HepG2 (cell line): ENCODE measurements at regions not wholly inside any gene's neighbourhood (a gene's known extent, or its start where the extent isn't known, plus 50 kb on each side); places are given as distances from the start of the nearest gene placed in this dataset.
A peak's percentile ranks its signal among the peaks of the same experiment; 100 is the strongest.

Experiments used
- ATAC-seq: fragments of 200-7000 bp; cut with Tn5 transposase; 3 replicates; pipeline ENCODE4 v1.9.1; 2020; ENCODE audit warnings: mild to moderate bottlenecking, moderate library complexity
- BruUV-seq: library from RNA; stranded (reverse); fragments of 400-500 nt; replicated peaks from 2 replicates; lab custom pipeline; 2021; lab: Mats Ljungman, UMichigan
- CTCF ChIA-PET: fragments of 300-600 bp; formaldehyde crosslinking; extraction: SDS; loops from one replicate; lab custom pipeline; 2021; ENCODE audit warnings: low total read pairs, inconsistent platforms, low intra/inter-chr PET ratio; lab: Yijun Ruan, JAX
- POLR2A ChIA-PET: fragments of 350-600 bp; sonication (Branson Sonifier 250); formaldehyde crosslinking; loops from one replicate; lab custom pipeline; 2020; ENCODE audit warnings: antibody characterized with exemption, inconsistent platforms; lab: Yijun Ruan, JAX
- DNase-seq: peaks from one replicate; pipeline ENCODE4 v3.0.0-alpha.2; 2015; ENCODE audit warnings: low spot score
- FAIRE-seq: peaks from 3 replicates; lab custom pipeline; 2011; peaks lifted over from hg19 to GRCh38; lab: Jason Lieb, UNC
- H2AFZ ChIP-seq: one replicate; pipeline ENCODE4 v1.6.1; 2011; ENCODE audit warnings: low read length, inconsistent platforms
- H3K27ac ChIP-seq: fragments of 300-600 bp; 3 replicates; pipeline ENCODE4 v1.8.0; 2011; ENCODE audit warnings: mixed run types, mild to moderate bottlenecking, mixed read lengths, low read length, inconsistent platforms; ENCODE audit not compliant: insufficient read depth; ENCODE audit errors: extremely low read length
- H3K27me3 ChIP-seq, 2 experiments: fragments of 200-600 bp in 1 of 2; 2 replicates in 1 of 2; 3 replicates in 1 of 2; pipeline versions ENCODE4 v1.6.0 to v1.8.0; 2011; ENCODE audit warnings: low read length in 2 of 2, mild to moderate bottlenecking in 2 of 2, moderate library complexity in 2 of 2, inconsistent platforms in 1 of 2; ENCODE audit not compliant: insufficient read depth in 2 of 2, control insufficient read depth in 1 of 2
- H3K36me3 ChIP-seq, 2 experiments: fragments of 200-600 bp in 1 of 2; replicated peaks in 1 of 2; 2 replicates in 1 of 2; 3 replicates in 1 of 2; pipeline versions ENCODE4 v1.5.1 to v1.8.0; 2011; ENCODE audit warnings: low read length in 2 of 2, inconsistent platforms in 1 of 2; ENCODE audit not compliant: insufficient read depth in 2 of 2, control insufficient read depth in 1 of 2
- H3K4me1 ChIP-seq: 2 replicates; pipeline ENCODE4 v1.5.1; 2012; ENCODE audit warnings: low read length, inconsistent platforms; ENCODE audit not compliant: insufficient read depth
- H3K4me2 ChIP-seq: 2 replicates; pipeline ENCODE4 v1.6.0; 2011; ENCODE audit warnings: low read depth, low read length, inconsistent platforms
- H3K4me3 ChIP-seq, 3 experiments: fragments of 200-600 bp in 1 of 3; sonication (generic), shearing (Covaris generic) in 1 of 3; replicated peaks in 1 of 3; 2 replicates each; pipeline ENCODE4 v1.5.1; 2011 to 2016; ENCODE audit warnings: low read length in 3 of 3, inconsistent platforms in 2 of 3, low read depth in 2 of 3, mild to moderate bottlenecking in 2 of 3, control low read depth in 1 of 3, mixed read lengths in 1 of 3; ENCODE audit not compliant: insufficient read depth in 1 of 3
- H3K79me2 ChIP-seq: one replicate; pipeline ENCODE4 v1.6.1; 2011; ENCODE audit warnings: low read length, inconsistent platforms; ENCODE audit not compliant: insufficient read depth
- H3K9ac ChIP-seq: 2 replicates; pipeline ENCODE4 v1.6.0; 2011; ENCODE audit warnings: mild to moderate bottlenecking, low read depth, low read length, inconsistent platforms; ENCODE audit not compliant: insufficient read depth
- H3K9me3 ChIP-seq: 2 replicates; pipeline ENCODE4 v1.5.1; 2012; ENCODE audit warnings: mild to moderate bottlenecking, low read length
- H4K20me1 ChIP-seq: 2 replicates; pipeline ENCODE4 v1.6.0; 2011; ENCODE audit warnings: inconsistent platforms, mild to moderate bottlenecking, low read length, moderate library complexity; ENCODE audit not compliant: insufficient read depth
- ARNT2 ChIP-seq: sonication (generic); formaldehyde crosslinking; IDR thresholded peaks from 2 replicates; pipeline ENCODE4 v1.8.0; 2022; ENCODE audit warnings: mild to moderate bottlenecking, low read depth, missing genetic modification reagents, moderate library complexity
- HOXA7 ChIP-seq: sonication (generic); formaldehyde crosslinking; IDR thresholded peaks from 2 replicates; pipeline ENCODE4 v1.8.1; 2022; ENCODE audit warnings: mild to moderate bottlenecking, missing genetic modification reagents, moderate library complexity
- MAFF ChIP-seq: IDR thresholded peaks from 2 replicates; pipeline ENCODE4 v1.6.1; 2011; ENCODE audit warnings: low read depth, low read length, improper control_type of control experiment
- MAFK ChIP-seq, 2 experiments: IDR thresholded peaks in 1 of 2; conservative IDR thresholded peaks in 1 of 2; 2 replicates each; pipeline ENCODE4 v1.6.1; 2011; ENCODE audit warnings: improper control_type of control experiment in 2 of 2, low read length in 2 of 2
- MTERF4 ChIP-seq: sonication (generic); formaldehyde crosslinking; IDR thresholded peaks from 2 replicates; pipeline ENCODE4 v1.8.0; 2023; ENCODE audit warnings: mild to moderate bottlenecking, missing genetic modification reagents
- PRDM10 ChIP-seq: sonication (generic); formaldehyde crosslinking; IDR thresholded peaks from 2 replicates; pipeline ENCODE4 v1.4.0; 2020; ENCODE audit warnings: low read depth, missing genetic modification reagents
- SATB2 ChIP-seq: sonication (generic); formaldehyde crosslinking; IDR thresholded peaks from 2 replicates; pipeline ENCODE4 v1.5.0; 2020; ENCODE audit warnings: missing genetic modification reagents
- YY1 ChIP-seq: IDR thresholded peaks from 2 replicates; pipeline ENCODE4 v1.6.1; 2011; ENCODE audit warnings: low read length, low read depth, moderate library complexity, mild to moderate bottlenecking; ENCODE audit not compliant: insufficient read depth, insufficient replicate concordance
- ZKSCAN1 ChIP-seq: fragments of 150-350 bp; IDR thresholded peaks from 2 replicates; pipeline ENCODE4 v1.6.1; 2014; ENCODE audit warnings: low read length
- ZNF414 ChIP-seq: sonication (generic); formaldehyde crosslinking; IDR thresholded peaks from 2 replicates; pipeline ENCODE4 v1.5.0; 2020; ENCODE audit warnings: missing genetic modification reagents
- ZNF431 ChIP-seq: sonication (generic); formaldehyde crosslinking; IDR thresholded peaks from 2 replicates; pipeline ENCODE4 v1.9.0; 2022; ENCODE audit warnings: missing genetic modification reagents, low read depth, mild to moderate bottlenecking, borderline replicate concordance
- ZNF432 ChIP-seq: sonication (generic); formaldehyde crosslinking; IDR thresholded peaks from 2 replicates; pipeline ENCODE4 v1.5.0; 2020; ENCODE audit warnings: missing genetic modification reagents, mild to moderate bottlenecking, borderline replicate concordance
- ZNF850 ChIP-seq: sonication (generic); formaldehyde crosslinking; conservative IDR thresholded peaks from 2 replicates; pipeline ENCODE4 v1.9.0; 2021; ENCODE audit warnings: mild to moderate bottlenecking, missing genetic modification reagents
- ZSCAN9 ChIP-seq: IDR thresholded peaks from 2 replicates; pipeline ENCODE4 v1.6.1; 2016; ENCODE audit warnings: borderline replicate concordance
- WGBS: methylation state at CpG from one replicate; pipeline ENCODE4 v1.1.6; 2017; ENCODE audit warnings: low lambda C conversion rate; 5-methylcytosine and 5-hydroxymethylcytosine counted together
- in situ Hi-C: cut with HindIII; loops from 2 replicates; pipeline ENCODE4 v1.10.0; 2017; ENCODE audit warnings: low pct_unique_long_range_greater_than_20kb; ENCODE audit not compliant: extremely low pct_ligation_motif_present
- intact Hi-C: fragments of 100-400 bp; cut with micrococcal nuclease; formaldehyde crosslinking; loops from one replicate; pipeline ENCODE4 v1.10.0; 2022; ENCODE audit not compliant: unreplicated experiment

- ATAC-seq (no peak), FAIRE-seq (no peak), DNase-seq (no peak)
- BruUV-seq, result no TSS peak
- no peak overlapping the region for H3K4me2 ChIP-seq
- H3K27me3 ChIP-seq, result no peaks in the 10 kb centered on the region
- no peaks in the 10 kb centered on the region for H3K36me3 ChIP-seq
- intact Hi-C loops (no loop called here), in situ Hi-C loops (no loop called here)
- ChIA-PET POLR2A (no interaction called here), CTCF (no interaction called here)
- H3K79me2 ChIP-seq, result no peaks in the 10 kb centered on the region
- no peaks in the 10 kb centered on the region for H3K9me3 ChIP-seq
- H3K4me3 ChIP-seq, result no peak overlapping the region
- no peaks in the 10 kb centered on the region for H3K4me1 ChIP-seq
- H3K9ac ChIP-seq, result no peak overlapping the region
- no peak overlapping the region for H2AFZ ChIP-seq
- H4K20me1 ChIP-seq, result no peaks in the 10 kb centered on the region
- 3% methylated on average over 1 of the region's 1 CpG for WGBS
- no peak overlapping the region for H3K27ac ChIP-seq
- TF ChIP-seq ZNF414 (CRISPR knock-in tag) (no peak), MAFF (peak; percentile 79), MAFK (conservative IDR thresholded peaks at IDR 0.05 in 1 of 2, IDR thresholded peaks at IDR 0.05 in 1 of 2; ENCODE audit: low read length in 2 of 2) (peak; percentile 81 to 89), ZKSCAN1 (no peak), ZNF850 (CRISPR knock-in tag) (no peak), HOXA7 (no peak)
These were observed 189.6 kb downstream of the CYRIA start for GRCh38 chr2:16475986-16476567.

GRCh38 chr2:16475586-16475985, 190.0 kb downstream of the CYRIA start:
- Histone ChIP-seq H3K9ac (no peak overlapping the region), H3K79me2 (no peaks in the 10 kb centered on the region), H2AFZ (no peak overlapping the region), H3K4me1 (no peaks in the 10 kb centered on the region), H3K36me3 (no peaks in the 10 kb centered on the region), H3K27me3 (no peaks in the 10 kb centered on the region), H3K4me2 (no peak overlapping the region), H3K9me3 (no peaks in the 10 kb centered on the region), H4K20me1 (no peaks in the 10 kb centered on the region), H3K27ac (no peak overlapping the region), H3K4me3 (no peak overlapping the region)
- no peak for ATAC-seq
- no TSS peak for BruUV-seq
- no peak for FAIRE-seq
- CTCF ChIA-PET, result no interaction called here
- intact Hi-C loops, result no loop called here
- POLR2A ChIA-PET, result no interaction called here
- no peak for DNase-seq
- 38% methylated on average over 4 of the region's 4 CpGs for WGBS
- in situ Hi-C loops, result no loop called here
- TF ChIP-seq PRDM10 (CRISPR knock-in tag) (no peak), ZSCAN9 (no peak), ARNT2 (no peak), ZNF431 (CRISPR knock-in tag) (no peak), YY1 (no peak), SATB2 (CRISPR knock-in tag) (no peak), ZNF432 (no peak), MTERF4 (no peak)
